Gastroesophageal sphincter (tissue), 3 donors: ENCODE measurements at regions not wholly inside any gene's neighbourhood (a gene's known extent, or its start where the extent isn't known, plus 50 kb on each side); places are given as distances from the start of the nearest gene placed in this dataset.

Source experiments
- POLR2A ChIP-seq, 2 donors: fragments of 450-650 bp; IDR thresholded peaks; one replicate each; pipeline ENCODE4 v1.6.1; 2017; ENCODE audit warnings: antibody characterized with exemption in 2 of 2, mild to moderate bottlenecking in 2 of 2, moderate library complexity in 1 of 2
- TF ChIP-seq, protein P1 (sequence below), 4 experiments: fragments of 200-600 bp in 2 of 4; fragments of 450-650 bp in 2 of 4; sonication (generic) in 1 of 4; IDR thresholded peaks; one replicate each; pipeline ENCODE4 v1.5.1; 2017 to 2019; ENCODE audit warnings: antibody characterized with exemption in 4 of 4, mild to moderate bottlenecking in 2 of 4, moderate library complexity in 2 of 4

- TF ChIP-seq, protein P1, sequence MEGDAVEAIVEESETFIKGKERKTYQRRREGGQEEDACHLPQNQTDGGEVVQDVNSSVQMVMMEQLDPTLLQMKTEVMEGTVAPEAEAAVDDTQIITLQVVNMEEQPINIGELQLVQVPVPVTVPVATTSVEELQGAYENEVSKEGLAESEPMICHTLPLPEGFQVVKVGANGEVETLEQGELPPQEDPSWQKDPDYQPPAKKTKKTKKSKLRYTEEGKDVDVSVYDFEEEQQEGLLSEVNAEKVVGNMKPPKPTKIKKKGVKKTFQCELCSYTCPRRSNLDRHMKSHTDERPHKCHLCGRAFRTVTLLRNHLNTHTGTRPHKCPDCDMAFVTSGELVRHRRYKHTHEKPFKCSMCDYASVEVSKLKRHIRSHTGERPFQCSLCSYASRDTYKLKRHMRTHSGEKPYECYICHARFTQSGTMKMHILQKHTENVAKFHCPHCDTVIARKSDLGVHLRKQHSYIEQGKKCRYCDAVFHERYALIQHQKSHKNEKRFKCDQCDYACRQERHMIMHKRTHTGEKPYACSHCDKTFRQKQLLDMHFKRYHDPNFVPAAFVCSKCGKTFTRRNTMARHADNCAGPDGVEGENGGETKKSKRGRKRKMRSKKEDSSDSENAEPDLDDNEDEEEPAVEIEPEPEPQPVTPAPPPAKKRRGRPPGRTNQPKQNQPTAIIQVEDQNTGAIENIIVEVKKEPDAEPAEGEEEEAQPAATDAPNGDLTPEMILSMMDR (IDR thresholded peaks at IDR 0.05): no peak
- no peak for TF ChIP-seq POLR2A (IDR thresholded peaks at IDR 0.05)
These were observed 77.1 kb upstream of the TBC1D3K start for GRCh38 chr17:37847102-37847501.
